Bronchial epithelial cell (primary cell): ENCODE measurements at regions not wholly inside any gene's neighbourhood (a gene's known extent, or its start where the extent isn't known, plus 50 kb on each side); places are given as distances from the start of the nearest gene placed in this dataset.

Experiments
- DNase-seq: peaks from one replicate; pipeline ENCODE4 v3.0.0-alpha.2; 2010; ENCODE audit warnings: low read depth
- FAIRE-seq: peaks from 2 replicates; lab custom pipeline; 2011; peaks lifted over from hg19 to GRCh38; lab: Jason Lieb, UNC
- H3K27me3 ChIP-seq: 2 replicates; pipeline ENCODE4 v1.5.1; 2011; ENCODE audit warnings: low read length; ENCODE audit not compliant: control insufficient read depth, insufficient read depth
- H3K36me3 ChIP-seq: 2 replicates; pipeline ENCODE4 v1.5.1; 2011; ENCODE audit warnings: low read length; ENCODE audit not compliant: control insufficient read depth, insufficient read depth
- H3K4me3 ChIP-seq: 2 replicates; pipeline ENCODE4 v1.5.1; 2011; ENCODE audit warnings: mild to moderate bottlenecking, low read depth, low read length, control low read depth
- TF ChIP-seq, protein P1 (sequence below): IDR thresholded peaks from 2 replicates; pipeline ENCODE4 v1.5.1; 2011; ENCODE audit warnings: mild to moderate bottlenecking, moderate library complexity, low read length, control low read depth, inconsistent platforms; ENCODE audit not compliant: insufficient read depth, severe bottlenecking

DNA sequence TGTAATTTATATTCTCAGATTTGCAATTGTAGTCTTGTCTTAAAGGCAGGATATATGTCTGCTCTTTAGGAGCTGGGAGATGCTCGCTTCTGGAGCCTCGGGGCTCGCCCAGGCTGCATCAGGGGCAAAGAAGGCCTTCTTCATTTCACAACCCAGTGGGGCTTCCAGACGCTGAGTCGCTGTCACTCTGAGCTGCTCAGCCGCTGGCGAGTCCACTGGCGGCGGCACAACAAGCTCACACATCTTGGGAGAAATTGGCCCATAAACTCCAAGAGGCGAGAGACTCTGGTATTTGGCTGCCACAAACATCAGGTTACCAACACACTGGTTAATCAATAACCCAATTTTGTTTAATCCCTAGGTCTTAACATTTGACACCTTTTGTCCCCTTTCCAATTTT, 216.6 kb downstream of the ATG4C start:
- no peak for FAIRE-seq

GRCh38 chr1:63004868-63005267, 220.9 kb downstream of the ATG4C start:
- Histone ChIP-seq H3K36me3 (no peaks in the 10 kb centered on the region), H3K4me3 (no peak overlapping the region), H3K27me3 (no peaks in the 10 kb centered on the region)
- peak; percentile 8 for DNase-seq
- TF ChIP-seq, protein P1, sequence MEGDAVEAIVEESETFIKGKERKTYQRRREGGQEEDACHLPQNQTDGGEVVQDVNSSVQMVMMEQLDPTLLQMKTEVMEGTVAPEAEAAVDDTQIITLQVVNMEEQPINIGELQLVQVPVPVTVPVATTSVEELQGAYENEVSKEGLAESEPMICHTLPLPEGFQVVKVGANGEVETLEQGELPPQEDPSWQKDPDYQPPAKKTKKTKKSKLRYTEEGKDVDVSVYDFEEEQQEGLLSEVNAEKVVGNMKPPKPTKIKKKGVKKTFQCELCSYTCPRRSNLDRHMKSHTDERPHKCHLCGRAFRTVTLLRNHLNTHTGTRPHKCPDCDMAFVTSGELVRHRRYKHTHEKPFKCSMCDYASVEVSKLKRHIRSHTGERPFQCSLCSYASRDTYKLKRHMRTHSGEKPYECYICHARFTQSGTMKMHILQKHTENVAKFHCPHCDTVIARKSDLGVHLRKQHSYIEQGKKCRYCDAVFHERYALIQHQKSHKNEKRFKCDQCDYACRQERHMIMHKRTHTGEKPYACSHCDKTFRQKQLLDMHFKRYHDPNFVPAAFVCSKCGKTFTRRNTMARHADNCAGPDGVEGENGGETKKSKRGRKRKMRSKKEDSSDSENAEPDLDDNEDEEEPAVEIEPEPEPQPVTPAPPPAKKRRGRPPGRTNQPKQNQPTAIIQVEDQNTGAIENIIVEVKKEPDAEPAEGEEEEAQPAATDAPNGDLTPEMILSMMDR = no peak
- no peak for FAIRE-seq

More for the DNA sequence above, 216.6 kb downstream of the ATG4C start:
- DNase-seq = no peak
- Histone ChIP-seq H3K36me3 (no peaks in the 10 kb centered on the region), H3K27me3 (no peaks in the 10 kb centered on the region), H3K4me3 (no peak overlapping the region)
- TF ChIP-seq, protein P1 = no peak

DNA sequence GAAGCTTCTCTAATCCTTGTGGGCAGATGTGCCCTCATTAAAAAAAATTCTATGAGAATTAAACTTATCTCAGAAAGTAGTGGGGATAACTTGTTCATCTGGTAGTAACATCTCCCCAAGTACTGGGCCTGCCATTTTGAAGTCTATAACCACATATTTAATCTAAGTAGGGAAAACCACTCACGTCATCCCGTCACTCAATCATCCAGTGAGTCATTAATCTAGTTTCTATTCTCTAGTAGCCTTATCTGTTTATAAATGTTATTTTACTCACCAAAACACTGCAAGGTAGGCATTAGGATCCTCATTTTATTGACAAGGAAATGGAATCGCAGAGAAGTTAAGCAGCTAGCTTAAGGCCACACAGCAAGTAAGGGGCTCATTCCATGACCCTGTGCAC, 221.9 kb downstream of the ATG4C start:
- no peak for FAIRE-seq

GRCh38 chr1:63009421-63009820, 225.5 kb downstream of the ATG4C start:
- H3K27me3 ChIP-seq = no peaks in the 10 kb centered on the region
- H3K36me3 ChIP-seq = no peaks in the 10 kb centered on the region
- H3K4me3 ChIP-seq = no peak overlapping the region
- DNase-seq (no peak), FAIRE-seq (no peak)
- TF ChIP-seq, protein P1 = no peak

More for the DNA sequence above, 221.9 kb downstream of the ATG4C start:
- no peak overlapping the region for H3K4me3 ChIP-seq
- H3K36me3 ChIP-seq = no peaks in the 10 kb centered on the region
- no peak for DNase-seq
- TF ChIP-seq, protein P1 = no peak
- H3K27me3 ChIP-seq = no peaks in the 10 kb centered on the region

DNA sequence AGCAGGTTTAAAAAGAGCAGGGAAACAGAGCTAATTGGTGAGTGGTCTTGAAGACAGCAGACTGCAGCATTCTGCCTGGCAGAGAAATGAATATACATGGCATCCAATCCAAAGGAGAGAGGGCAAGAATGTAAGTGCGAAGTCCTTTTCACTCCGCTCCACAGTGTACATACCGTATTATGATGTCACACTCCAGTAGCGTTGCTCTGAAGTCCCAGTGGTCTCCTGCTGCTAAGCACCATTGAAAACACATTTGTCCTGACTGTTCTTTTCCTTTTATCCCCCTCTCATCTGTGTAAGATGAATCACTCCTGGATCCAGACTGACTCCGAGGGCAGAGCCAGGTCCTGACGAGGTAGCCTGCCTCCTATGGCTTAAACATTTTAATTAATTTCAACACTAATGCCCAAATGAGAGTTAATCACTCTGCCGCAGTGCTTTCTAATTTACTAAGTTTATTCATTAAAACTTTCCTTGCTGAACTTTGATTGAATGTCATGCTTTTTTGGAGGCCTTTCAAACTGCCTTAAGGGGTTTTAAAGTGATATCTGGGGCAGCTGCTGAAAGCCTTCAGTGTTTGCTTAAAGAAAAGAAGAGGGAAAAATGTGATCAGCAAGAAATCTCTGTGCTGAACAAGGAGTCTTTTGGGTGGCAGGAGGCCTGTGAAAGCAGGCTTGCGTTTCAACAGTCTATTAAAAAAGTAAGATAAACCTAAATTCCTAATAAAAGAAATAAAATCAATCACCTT, 227.2 kb downstream of the ATG4C start:
- Histone ChIP-seq H3K4me3 (no peak overlapping the region), H3K27me3 (no peaks in the 10 kb centered on the region), H3K36me3 (no peaks in the 10 kb centered on the region)
- TF ChIP-seq, protein P1 = no peak
- FAIRE-seq = no peak
- DNase-seq = no peak

DNA sequence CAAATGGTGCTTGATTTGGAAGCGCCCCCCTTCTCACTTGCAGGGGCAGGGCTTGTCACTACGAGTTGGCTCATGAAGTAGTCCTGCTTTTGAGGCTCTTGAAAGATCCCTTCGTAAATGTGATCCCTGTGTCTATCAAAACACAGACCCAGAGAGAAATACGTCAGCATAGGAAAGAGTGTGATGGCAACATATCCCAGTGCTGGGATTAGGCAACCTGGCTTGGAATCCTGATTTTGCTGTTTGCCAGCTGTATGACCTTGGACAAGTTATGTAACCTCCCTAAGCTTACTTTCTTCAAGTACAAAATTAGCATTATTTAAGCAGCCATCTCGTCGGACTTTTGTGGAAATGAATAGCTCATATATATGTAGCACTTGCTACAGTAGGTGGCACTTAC, 228.4 kb downstream of the ATG4C start:
- H3K4me3 ChIP-seq = no peak overlapping the region
- no peak for FAIRE-seq
- TF ChIP-seq, protein P1 = no peak
- DNase-seq = no peak
- H3K36me3 ChIP-seq = no peaks in the 10 kb centered on the region
- no peaks in the 10 kb centered on the region for H3K27me3 ChIP-seq
